ENCODE measurements at regions not wholly inside any gene's neighbourhood (a gene's known extent, or its start where the extent isn't known, plus 50 kb on each side); places are given as distances from the start of the nearest gene placed in this dataset.
"Not testable (repeated sequence)": the region's sequence is repeated elsewhere in the genome, so short reads cannot be mapped to it uniquely, and the experiment has no call there.

- no peak overlapping the region for H2AFZ ChIP-seq (ENCODE audit: low read depth, low read length, severe bottlenecking)
- no peaks in the 10 kb centered on the region for H3K79me2 ChIP-seq (ENCODE audit: insufficient read depth, low read length)
- H3K27ac ChIP-seq (ENCODE audit: low read depth, low read length): no peak overlapping the region
- no peak overlapping the region for H3K9ac ChIP-seq (ENCODE audit: low read length)
- TF ChIP-seq CTCF (IDR thresholded peaks at IDR 0.05; ENCODE audit: insufficient read depth, low read length, poor library complexity, severe bottlenecking) (no peak), EZH2phosphoT487 (conservative IDR thresholded peaks at IDR 0.05; ENCODE audit: low read length) (no peak)
- no peaks in the 10 kb centered on the region for H3K9me2 ChIP-seq (replicated peaks; ENCODE audit: insufficient read depth, low read length)
- no peaks in the 10 kb centered on the region for H4K20me1 ChIP-seq (ENCODE audit: low read depth, low read length)
- H3K9me3 ChIP-seq (ENCODE audit: insufficient read depth, low read length): no peaks in the 10 kb centered on the region
- H3K36me3 ChIP-seq (ENCODE audit: low read length): no peaks in the 10 kb centered on the region
- H3K4me3 ChIP-seq (ENCODE audit: insufficient read depth, low read length, poor library complexity, severe bottlenecking): no peak overlapping the region
- H3K27me3 ChIP-seq (ENCODE audit: low read length): no peaks in the 10 kb centered on the region
- no peak overlapping the region for H3K4me2 ChIP-seq (ENCODE audit: low read depth, low read length, poor library complexity, severe bottlenecking)
- no peaks in the 10 kb centered on the region for H3F3A ChIP-seq (ENCODE audit: insufficient read depth)
Observed at GRCh38 chr10:83545901-83546391, 593.4 kb upstream of the GHITM start.

DNA sequence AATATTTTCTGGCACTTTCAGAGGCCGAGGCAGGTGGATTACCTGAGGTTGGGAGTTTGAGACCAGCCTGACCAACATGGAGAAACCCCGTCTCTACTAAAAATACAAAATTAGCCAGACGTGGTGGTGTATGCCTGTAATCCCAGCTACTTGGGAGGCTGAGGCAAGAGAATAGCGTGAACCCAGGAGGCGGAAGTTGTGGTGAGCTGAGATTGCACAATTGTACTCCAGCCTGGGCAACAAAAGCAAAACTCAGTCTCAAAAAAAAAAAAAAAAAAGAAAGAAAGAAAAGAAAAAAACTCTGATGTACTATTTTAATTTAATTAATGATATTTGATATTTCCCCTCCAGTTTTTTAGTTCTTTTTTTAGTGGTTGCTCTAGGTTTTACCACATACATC lies 588.1 kb upstream of the GHITM start:
- not testable (repeated sequence) for H3K4me2 ChIP-seq (ENCODE audit: low read depth, low read length, poor library complexity, severe bottlenecking); H3K9ac ChIP-seq (ENCODE audit: low read length); H3K9me3 ChIP-seq (ENCODE audit: insufficient read depth, low read length); H4K20me1 ChIP-seq (ENCODE audit: low read depth, low read length); H3F3A ChIP-seq (ENCODE audit: insufficient read depth); H3K79me2 ChIP-seq (ENCODE audit: insufficient read depth, low read length); H3K4me3 ChIP-seq (ENCODE audit: insufficient read depth, low read length, poor library complexity, severe bottlenecking); H3K27me3 ChIP-seq (ENCODE audit: low read length); H3K9me2 ChIP-seq (replicated peaks; ENCODE audit: insufficient read depth, low read length); H3K27ac ChIP-seq (ENCODE audit: low read depth, low read length); H3K36me3 ChIP-seq (ENCODE audit: low read length); H2AFZ ChIP-seq (ENCODE audit: low read depth, low read length, severe bottlenecking)

DNA sequence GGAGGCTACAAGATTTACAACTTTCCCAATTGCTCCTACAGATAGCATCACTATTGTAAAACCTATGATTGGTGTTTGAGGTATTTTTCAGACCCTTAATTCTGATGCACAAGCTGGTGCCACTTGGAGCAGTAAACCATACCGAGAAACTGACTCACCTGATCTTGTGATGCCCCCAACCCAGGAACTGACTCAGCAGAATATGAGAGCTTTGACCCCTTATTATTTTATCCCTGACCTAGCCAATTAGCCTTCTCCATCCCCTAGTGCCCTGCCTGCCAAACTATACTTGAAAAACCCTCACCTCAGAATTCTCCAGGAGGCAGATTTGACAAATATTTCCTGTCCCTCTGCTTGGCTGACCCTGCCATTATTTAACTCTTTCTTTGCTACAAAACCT lies 585.9 kb upstream of the GHITM start:
- Histone ChIP-seq H3K9ac (ENCODE audit: low read length) (no peak overlapping the region), H3K9me2 (replicated peaks; ENCODE audit: insufficient read depth, low read length) (no peaks in the 10 kb centered on the region), H3K4me2 (ENCODE audit: low read depth, low read length, poor library complexity, severe bottlenecking) (no peak overlapping the region), H3K27me3 (ENCODE audit: low read length) (no peaks in the 10 kb centered on the region), H4K20me1 (ENCODE audit: low read depth, low read length) (no peaks in the 10 kb centered on the region), H3K9me3 (ENCODE audit: insufficient read depth, low read length) (no peaks in the 10 kb centered on the region), H3K36me3 (ENCODE audit: low read length) (no peaks in the 10 kb centered on the region), H3K27ac (ENCODE audit: low read depth, low read length) (no peak overlapping the region), H2AFZ (ENCODE audit: low read depth, low read length, severe bottlenecking) (no peak overlapping the region), H3K4me3 (ENCODE audit: insufficient read depth, low read length, poor library complexity, severe bottlenecking) (no peak overlapping the region), H3F3A (ENCODE audit: insufficient read depth) (no peaks in the 10 kb centered on the region), H3K79me2 (ENCODE audit: insufficient read depth, low read length) (no peaks in the 10 kb centered on the region)
- TF ChIP-seq CTCF (IDR thresholded peaks at IDR 0.05; ENCODE audit: insufficient read depth, low read length, poor library complexity, severe bottlenecking): no peak
- no peak for TF ChIP-seq EZH2phosphoT487 (conservative IDR thresholded peaks at IDR 0.05; ENCODE audit: low read length)

DNA sequence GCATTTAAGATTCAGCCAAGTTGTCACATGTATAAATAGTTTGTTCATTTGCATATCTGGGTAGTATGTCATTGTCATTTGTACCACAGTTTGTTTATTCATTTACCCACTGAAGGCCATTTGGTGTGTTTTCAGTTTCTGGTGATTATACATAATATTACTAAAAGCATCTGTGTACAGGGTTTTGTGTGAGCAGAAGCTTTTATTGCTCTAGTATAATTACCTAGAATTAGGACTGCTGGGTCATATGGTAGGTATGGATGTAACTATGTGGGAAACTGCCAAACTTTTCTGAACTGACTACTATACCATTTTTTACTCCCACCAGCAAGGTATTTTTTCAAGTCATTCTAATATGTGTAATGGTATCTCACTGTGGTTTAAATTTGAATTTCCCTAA lies 584.0 kb upstream of the GHITM start:
- H3F3A ChIP-seq (ENCODE audit: insufficient read depth): no peaks in the 10 kb centered on the region
- no peak overlapping the region for H2AFZ ChIP-seq (ENCODE audit: low read depth, low read length, severe bottlenecking)
- no peaks in the 10 kb centered on the region for H3K36me3 ChIP-seq (ENCODE audit: low read length)
- no peaks in the 10 kb centered on the region for H3K9me3 ChIP-seq (ENCODE audit: insufficient read depth, low read length)
- no peaks in the 10 kb centered on the region for H4K20me1 ChIP-seq (ENCODE audit: low read depth, low read length)
- H3K27me3 ChIP-seq (ENCODE audit: low read length): no peaks in the 10 kb centered on the region
- no peak overlapping the region for H3K27ac ChIP-seq (ENCODE audit: low read depth, low read length)
- no peak overlapping the region for H3K4me3 ChIP-seq (ENCODE audit: insufficient read depth, low read length, poor library complexity, severe bottlenecking)
- TF ChIP-seq CTCF (IDR thresholded peaks at IDR 0.05; ENCODE audit: insufficient read depth, low read length, poor library complexity, severe bottlenecking): no peak
- TF ChIP-seq EZH2phosphoT487 (conservative IDR thresholded peaks at IDR 0.05; ENCODE audit: low read length): no peak
- H3K4me2 ChIP-seq (ENCODE audit: low read depth, low read length, poor library complexity, severe bottlenecking): no peak overlapping the region
- no peaks in the 10 kb centered on the region for H3K79me2 ChIP-seq (ENCODE audit: insufficient read depth, low read length)
- no peaks in the 10 kb centered on the region for H3K9me2 ChIP-seq (replicated peaks; ENCODE audit: insufficient read depth, low read length)
- no peak overlapping the region for H3K9ac ChIP-seq (ENCODE audit: low read length)

Measured in SU-DHL-6 (cell line).